NB4 (cell line): ENCODE measurements at regions not wholly inside any gene's neighbourhood (a gene's known extent, or its start where the extent isn't known, plus 50 kb on each side); places are given as distances from the start of the nearest gene placed in this dataset.

Experiments
- DNase-seq: peaks from one replicate; pipeline ENCODE4 v3.0.0; 2010; ENCODE audit warnings: low read depth
- H3K4me3 ChIP-seq: one replicate; pipeline ENCODE4 v1.5.1; 2011; ENCODE audit warnings: mild to moderate bottlenecking, low read depth, low read length, moderate library complexity
- MAX ChIP-seq: IDR thresholded peaks from 2 replicates; pipeline ENCODE4 v1.6.1; 2011; ENCODE audit warnings: low read depth, low read length
- MYC ChIP-seq: IDR thresholded peaks from 2 replicates; pipeline ENCODE4 v1.6.1; 2011; ENCODE audit warnings: low read depth, low read length
- POLR2A ChIP-seq: IDR thresholded peaks from 2 replicates; pipeline ENCODE4 v1.6.1; 2011; ENCODE audit warnings: mild to moderate bottlenecking; ENCODE audit not compliant: insufficient read length; ENCODE audit errors: extremely low read depth
- TF ChIP-seq, protein P1 (sequence below): IDR thresholded peaks from one replicate; pipeline ENCODE4 v1.5.1; 2012; ENCODE audit warnings: low read depth, low read length

DNA sequence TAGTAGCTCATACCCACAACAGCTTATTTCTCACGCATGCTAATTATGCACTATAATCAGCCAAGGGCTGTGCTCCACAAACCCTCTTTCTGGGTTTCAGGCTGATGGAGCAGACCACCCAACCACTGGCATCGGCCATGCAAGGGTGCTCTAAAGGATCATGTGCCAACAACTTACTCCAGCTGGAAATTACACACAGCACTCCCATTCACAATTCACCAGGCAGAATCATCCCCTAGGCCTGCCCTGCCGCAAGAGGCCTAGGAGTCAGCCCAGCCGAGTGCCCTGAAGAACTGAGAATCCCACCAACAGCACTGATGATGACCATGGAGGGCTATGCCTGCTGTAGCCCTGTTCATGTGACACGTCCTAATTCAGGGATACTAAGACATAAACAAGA is 216.2 kb upstream of the CHRNA7 start:
- no peak overlapping the region for H3K4me3 ChIP-seq
- DNase-seq: no peak
- TF ChIP-seq, protein P1, sequence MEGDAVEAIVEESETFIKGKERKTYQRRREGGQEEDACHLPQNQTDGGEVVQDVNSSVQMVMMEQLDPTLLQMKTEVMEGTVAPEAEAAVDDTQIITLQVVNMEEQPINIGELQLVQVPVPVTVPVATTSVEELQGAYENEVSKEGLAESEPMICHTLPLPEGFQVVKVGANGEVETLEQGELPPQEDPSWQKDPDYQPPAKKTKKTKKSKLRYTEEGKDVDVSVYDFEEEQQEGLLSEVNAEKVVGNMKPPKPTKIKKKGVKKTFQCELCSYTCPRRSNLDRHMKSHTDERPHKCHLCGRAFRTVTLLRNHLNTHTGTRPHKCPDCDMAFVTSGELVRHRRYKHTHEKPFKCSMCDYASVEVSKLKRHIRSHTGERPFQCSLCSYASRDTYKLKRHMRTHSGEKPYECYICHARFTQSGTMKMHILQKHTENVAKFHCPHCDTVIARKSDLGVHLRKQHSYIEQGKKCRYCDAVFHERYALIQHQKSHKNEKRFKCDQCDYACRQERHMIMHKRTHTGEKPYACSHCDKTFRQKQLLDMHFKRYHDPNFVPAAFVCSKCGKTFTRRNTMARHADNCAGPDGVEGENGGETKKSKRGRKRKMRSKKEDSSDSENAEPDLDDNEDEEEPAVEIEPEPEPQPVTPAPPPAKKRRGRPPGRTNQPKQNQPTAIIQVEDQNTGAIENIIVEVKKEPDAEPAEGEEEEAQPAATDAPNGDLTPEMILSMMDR: no peak
- TF ChIP-seq MAX (no peak), POLR2A (no peak), MYC (no peak)

DNA sequence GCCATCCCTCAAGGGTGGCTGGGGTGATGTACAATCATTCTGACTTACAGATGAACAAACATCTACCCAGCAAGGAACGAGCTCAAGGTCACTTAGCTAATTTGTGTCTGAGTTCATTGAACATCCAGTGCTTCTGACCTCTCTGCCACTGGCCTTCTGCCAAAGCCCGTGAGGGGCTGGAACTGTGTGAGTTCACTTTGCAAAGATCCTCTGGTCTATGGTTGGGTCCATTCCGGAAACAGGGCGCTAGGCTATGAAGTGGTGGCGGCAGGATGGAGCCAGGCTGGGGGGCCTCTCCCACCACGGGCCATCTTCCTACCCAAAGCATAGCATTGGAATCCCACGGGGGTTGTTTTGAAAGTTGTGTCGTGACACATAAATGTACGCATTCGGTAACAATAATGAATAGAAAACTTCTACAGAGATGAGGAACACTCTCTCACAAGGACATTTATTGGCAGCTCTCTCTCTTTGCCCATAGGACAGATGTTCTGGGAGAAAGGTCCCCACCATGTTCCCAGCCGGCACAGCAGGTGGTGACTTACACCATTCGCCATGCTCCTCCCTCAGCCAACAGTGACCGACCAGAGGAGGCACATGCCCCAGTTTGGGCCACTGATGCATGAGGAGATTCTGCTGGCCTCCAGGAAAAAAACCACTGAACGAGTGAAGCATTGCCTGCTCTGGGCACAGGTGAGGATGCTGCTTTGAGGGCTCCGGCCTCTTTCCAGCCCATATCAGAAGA is 214.7 kb upstream of the CHRNA7 start:
- TF ChIP-seq, protein P1: no peak
- TF ChIP-seq POLR2A: no peak
- no peak for TF ChIP-seq MYC
- no peak for TF ChIP-seq MAX
- H3K4me3 ChIP-seq: no peak overlapping the region

DNA sequence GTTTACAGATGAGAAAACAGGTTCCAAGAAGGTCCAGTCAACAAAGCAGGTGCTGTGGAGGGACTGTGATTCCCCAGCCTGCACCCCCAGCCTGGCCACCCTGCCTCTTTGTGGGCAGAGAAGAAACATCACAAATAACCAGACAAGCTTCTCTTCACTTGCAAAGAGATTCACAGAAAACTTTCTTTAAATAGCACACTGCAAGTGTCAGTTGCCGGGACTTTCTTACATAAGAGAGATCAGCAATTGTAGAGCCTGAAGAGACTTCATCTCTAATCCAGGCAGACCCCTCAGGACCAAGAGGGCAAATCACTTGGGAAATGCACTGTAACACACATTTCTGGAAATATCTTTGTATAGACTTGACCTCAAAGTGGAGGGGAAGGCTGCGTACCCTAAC is 207.9 kb upstream of the CHRNA7 start:
- H3K4me3 ChIP-seq: no peak overlapping the region
- TF ChIP-seq MYC: no peak
- TF ChIP-seq MAX: no peak
- TF ChIP-seq POLR2A: no peak
- TF ChIP-seq, protein P1: no peak
- DNase-seq: no peak

More for the DNA sequence above, 214.7 kb upstream of the CHRNA7 start:
- no peak for DNase-seq

GRCh38 chr15:31824024-31824423 is 206.3 kb upstream of the CHRNA7 start:
- H3K4me3 ChIP-seq: no peak overlapping the region
- TF ChIP-seq, protein P1: no peak
- TF ChIP-seq MYC: no peak
- no peak for TF ChIP-seq POLR2A
- TF ChIP-seq MAX: no peak
- DNase-seq: no peak

GRCh38 chr15:31828594-31828993 is 201.7 kb upstream of the CHRNA7 start:
- no peak for DNase-seq

More at GRCh38 chr15:31828594-31828993, 201.7 kb upstream of the CHRNA7 start:
- no peak for TF ChIP-seq POLR2A
- TF ChIP-seq MYC: no peak
- no peak for TF ChIP-seq MAX
- TF ChIP-seq, protein P1: no peak
- no peak overlapping the region for H3K4me3 ChIP-seq
